WI38 (cell line): ENCODE measurements at regions not wholly inside any gene's neighbourhood (a gene's known extent, or its start where the extent isn't known, plus 50 kb on each side); places are given as distances from the start of the nearest gene placed in this dataset.

ENCODE experiments used
- H3K4me3 ChIP-seq: 2 replicates; pipeline ENCODE4 v1.5.1; 2011; ENCODE audit warnings: low read depth, mild to moderate bottlenecking, control low read depth, low read length
- TF ChIP-seq, protein P1 (sequence below): IDR thresholded peaks from 2 replicates; pipeline ENCODE4 v1.5.1; 2012; ENCODE audit warnings: low read depth, mild to moderate bottlenecking, control low read depth, low read length

DNA sequence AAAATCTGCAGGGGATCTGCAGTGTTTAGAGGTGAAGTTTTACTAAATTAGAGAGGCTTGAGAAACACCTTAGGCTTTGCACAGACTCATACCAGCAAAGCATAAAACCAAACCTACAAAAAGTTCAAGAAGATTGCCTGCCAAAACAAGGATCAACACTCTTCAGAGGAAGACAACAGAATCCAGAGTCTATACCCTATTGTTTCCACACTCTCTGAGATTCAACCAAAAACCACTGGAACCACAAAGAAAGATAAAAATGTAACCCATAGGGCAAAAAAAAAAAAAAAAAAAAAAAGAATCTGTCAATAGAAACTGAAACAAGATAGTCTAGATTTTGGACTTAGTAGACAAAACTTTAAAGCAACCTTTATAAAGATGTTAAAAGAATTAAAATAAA is 102.7 kb downstream of the ANKRD60 start:
- TF ChIP-seq, protein P1, sequence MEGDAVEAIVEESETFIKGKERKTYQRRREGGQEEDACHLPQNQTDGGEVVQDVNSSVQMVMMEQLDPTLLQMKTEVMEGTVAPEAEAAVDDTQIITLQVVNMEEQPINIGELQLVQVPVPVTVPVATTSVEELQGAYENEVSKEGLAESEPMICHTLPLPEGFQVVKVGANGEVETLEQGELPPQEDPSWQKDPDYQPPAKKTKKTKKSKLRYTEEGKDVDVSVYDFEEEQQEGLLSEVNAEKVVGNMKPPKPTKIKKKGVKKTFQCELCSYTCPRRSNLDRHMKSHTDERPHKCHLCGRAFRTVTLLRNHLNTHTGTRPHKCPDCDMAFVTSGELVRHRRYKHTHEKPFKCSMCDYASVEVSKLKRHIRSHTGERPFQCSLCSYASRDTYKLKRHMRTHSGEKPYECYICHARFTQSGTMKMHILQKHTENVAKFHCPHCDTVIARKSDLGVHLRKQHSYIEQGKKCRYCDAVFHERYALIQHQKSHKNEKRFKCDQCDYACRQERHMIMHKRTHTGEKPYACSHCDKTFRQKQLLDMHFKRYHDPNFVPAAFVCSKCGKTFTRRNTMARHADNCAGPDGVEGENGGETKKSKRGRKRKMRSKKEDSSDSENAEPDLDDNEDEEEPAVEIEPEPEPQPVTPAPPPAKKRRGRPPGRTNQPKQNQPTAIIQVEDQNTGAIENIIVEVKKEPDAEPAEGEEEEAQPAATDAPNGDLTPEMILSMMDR = no peak

DNA sequence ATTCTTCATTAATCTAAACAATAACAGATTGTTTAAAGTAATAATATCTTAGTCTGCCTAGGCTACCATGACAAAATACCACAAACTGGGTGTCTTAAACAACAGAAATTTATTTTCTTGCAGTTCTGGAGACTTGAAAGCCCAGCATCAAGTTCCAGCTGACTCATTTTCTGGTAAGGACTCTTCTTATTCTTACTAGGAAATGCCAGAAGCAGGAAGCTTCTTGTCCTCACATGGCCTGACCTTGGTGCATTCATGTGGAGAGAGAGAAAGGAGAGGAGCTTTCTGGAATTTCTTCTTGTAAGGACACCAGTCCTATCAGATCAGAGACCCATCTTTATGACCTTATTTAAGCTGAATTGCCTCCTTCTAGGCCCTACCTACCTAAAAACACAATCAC is 110.5 kb downstream of the ANKRD60 start:
- no peak overlapping the region for H3K4me3 ChIP-seq
- TF ChIP-seq, protein P1 = no peak

More for the DNA sequence above, 102.7 kb downstream of the ANKRD60 start:
- no peak overlapping the region for H3K4me3 ChIP-seq

DNA sequence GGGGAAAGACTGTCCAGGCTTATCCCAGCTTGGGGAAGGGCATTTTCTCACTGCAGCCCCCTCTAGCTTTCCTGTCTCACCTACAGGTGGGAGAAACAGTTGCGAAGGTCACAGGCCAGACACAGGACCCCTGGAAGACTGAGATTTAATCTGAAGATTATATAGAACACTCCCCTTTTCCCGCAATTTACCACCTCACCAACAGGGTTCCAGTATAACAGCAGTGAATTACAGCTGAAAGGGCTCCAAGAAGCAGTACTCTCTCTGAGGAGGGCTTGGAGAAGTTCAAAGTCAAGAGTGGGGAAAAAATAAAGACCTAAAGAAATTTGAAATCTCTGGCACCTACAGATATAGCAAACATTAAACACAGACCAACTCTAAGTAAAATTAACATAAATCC is 111.9 kb downstream of the ANKRD60 start:
- TF ChIP-seq, protein P1 = no peak

DNA sequence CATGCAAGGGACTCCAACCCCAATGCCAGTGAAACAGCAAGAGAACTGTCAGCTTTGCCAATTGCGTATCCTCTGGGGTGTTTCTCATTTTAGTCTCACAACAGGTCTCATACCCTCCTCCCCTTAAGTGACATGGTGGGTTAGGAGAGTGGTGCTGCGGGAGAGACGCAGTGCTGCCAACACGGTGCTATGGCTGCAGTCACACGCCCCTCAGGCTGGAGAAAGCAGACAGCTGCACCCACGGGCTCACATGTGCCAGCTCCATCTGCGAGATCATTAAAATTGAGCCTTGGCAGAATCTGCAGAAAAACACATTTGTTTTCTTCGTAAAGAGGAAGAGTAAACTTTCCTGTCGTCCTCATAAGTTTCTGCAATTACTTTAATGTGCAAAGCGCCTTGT is 114.7 kb downstream of the ANKRD60 start:
- H3K4me3 ChIP-seq = no peak overlapping the region
- TF ChIP-seq, protein P1 = no peak

More for the DNA sequence above, 111.9 kb downstream of the ANKRD60 start:
- no peak overlapping the region for H3K4me3 ChIP-seq

DNA sequence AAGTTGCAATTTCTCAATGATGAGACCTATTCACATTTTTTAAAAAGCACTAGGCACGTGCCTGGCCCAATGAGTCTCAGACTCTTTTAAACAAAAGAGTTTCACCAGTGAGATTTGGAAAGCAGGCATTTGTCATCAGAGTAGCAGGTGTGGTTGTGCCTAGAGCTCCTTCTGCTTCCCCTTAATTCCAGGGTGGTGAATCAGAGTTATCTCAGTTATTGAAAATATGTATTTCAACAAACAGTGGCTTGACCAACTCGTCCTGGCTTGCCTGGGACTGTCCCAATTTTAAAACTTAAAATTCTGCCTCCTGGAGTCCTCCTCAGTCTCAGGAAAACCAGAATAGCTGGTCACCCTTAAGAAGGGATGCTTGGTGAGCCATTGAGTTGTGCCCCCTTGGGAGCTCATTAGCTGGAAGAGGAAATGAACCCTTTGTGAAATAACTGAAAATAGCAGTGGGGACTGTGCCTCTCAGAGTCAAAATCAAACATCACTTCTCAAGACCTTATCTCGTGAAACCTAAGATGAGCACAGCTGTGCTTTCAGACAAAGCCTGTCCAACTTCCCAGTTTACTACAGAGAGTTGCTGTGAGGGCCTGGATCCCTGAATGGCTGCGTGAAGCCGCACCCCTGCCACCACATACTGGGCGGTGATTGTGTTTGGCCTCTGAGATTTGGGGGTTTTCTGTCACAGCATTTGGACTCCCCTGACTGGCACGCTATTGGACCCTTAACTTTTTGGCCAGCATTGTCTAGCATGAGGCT is 116.3 kb downstream of the ANKRD60 start:
- TF ChIP-seq, protein P1 = no peak
- no peak overlapping the region for H3K4me3 ChIP-seq

DNA sequence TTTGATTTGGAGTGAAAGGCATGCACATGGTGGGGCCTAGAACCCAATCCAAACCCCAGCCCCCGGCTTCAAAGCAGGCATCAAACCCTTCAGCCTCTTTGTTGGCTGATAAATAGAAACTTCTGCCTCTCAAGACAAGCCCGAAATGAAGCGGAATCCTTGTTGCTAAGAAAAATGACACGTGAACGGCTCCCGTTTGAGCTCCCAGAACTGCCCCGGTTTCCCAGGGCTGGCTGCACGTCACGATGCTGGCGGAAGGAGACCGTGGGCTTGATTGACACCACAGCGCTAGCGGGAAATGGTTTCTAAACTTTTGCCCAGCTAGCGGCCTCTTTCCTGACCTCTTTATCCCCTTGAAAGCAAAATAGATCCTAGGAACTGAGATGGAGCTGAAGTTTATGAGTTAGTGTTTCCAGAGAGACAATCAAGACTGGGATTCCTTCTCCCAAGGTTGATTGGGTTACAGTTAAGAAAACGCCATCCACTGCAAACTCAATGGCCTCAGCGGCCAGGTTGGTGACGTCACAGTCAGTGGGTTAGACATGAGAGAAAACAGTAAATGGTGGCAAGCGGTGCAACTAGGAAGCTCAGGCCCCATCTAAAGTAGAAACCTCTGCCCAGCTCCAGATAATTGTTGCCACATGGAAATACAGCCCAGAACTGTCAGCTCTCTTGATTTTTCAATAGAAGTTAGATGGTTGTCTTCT is 117.0 kb downstream of the ANKRD60 start:
- TF ChIP-seq, protein P1 = no peak
- H3K4me3 ChIP-seq = no peak overlapping the region

DNA sequence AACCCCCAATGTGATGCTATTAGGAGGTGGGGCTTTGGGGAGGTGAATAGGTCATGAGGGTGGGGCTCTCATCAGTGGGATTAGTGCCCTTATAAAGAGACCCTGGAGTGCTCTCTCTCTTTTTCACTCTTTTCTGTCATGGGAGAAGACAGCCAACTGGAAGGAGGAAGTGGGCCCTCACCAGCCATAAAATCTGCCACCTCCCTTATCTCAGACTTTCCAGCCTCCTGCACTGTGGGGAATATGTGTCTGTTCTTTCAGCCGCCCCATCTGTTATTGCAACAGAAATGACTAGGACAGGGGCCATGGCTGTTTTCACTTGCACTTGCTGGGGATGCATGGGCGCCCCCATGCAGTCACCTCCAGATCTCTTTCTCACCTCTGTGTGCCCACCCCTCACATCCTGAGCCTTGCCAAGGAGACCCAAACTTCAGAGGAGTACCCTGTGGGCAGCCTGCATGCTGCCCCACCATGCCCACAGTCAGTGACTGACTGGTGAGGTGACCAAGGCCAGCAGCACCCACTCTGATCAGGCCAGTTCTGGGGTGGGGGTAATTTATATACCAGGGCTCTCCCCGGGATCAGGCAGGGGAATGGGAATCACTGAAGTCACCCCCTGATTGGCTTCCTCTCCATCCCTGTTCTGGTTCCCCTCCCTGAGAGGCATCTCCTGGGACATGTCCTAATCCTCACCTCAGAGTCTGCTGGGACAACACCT is 118.4 kb downstream of the ANKRD60 start:
- no peak overlapping the region for H3K4me3 ChIP-seq
- TF ChIP-seq, protein P1 = no peak
